ENCODE measurements at regions not wholly inside any gene's neighbourhood (a gene's known extent, or its start where the extent isn't known, plus 50 kb on each side); places are given as distances from the start of the nearest gene placed in this dataset.
"Not testable (repeated sequence)": the region's sequence is repeated elsewhere in the genome, so short reads cannot be mapped to it uniquely, and the experiment has no call there.

GRCh38 chr12:60602601-60603000, 1006.8 kb downstream of the SLC16A7 start:
- H3K9me3 ChIP-seq (replicated peaks), result no peaks in the 10 kb centered on the region
- no peak for DNase-seq
- no peak overlapping the region for H3K27ac ChIP-seq
- H3K4me3 ChIP-seq, result no peak overlapping the region
- H3K4me1 ChIP-seq, result no peaks in the 10 kb centered on the region
- no peaks in the 10 kb centered on the region for H3K36me3 ChIP-seq
- no peaks in the 10 kb centered on the region for H3K27me3 ChIP-seq

GRCh38 chr12:60603475-60603874, 1007.6 kb downstream of the SLC16A7 start:
- H3K36me3 ChIP-seq; H3K4me3 ChIP-seq; H3K9me3 ChIP-seq (replicated peaks); H3K4me1 ChIP-seq; DNase-seq; H3K27ac ChIP-seq; H3K27me3 ChIP-seq: not testable (repeated sequence)

GRCh38 chr12:60616400-60616799, 1020.6 kb downstream of the SLC16A7 start:
- no peak overlapping the region for H3K4me3 ChIP-seq
- H3K4me1 ChIP-seq, result no peaks in the 10 kb centered on the region
- no peaks in the 10 kb centered on the region for H3K9me3 ChIP-seq (replicated peaks)
- no peak overlapping the region for H3K27ac ChIP-seq
- no peak for DNase-seq
- H3K36me3 ChIP-seq, result no peaks in the 10 kb centered on the region
- no peaks in the 10 kb centered on the region for H3K27me3 ChIP-seq

- Histone ChIP-seq H3K27ac (no peak overlapping the region), H3K27me3 (no peaks in the 10 kb centered on the region), H3K4me1 (no peaks in the 10 kb centered on the region), H3K4me3 (no peak overlapping the region), H3K36me3 (no peaks in the 10 kb centered on the region), H3K9me3 (replicated peaks) (no peaks in the 10 kb centered on the region)
- no peak for DNase-seq
These were observed 1035.0 kb downstream of the SLC16A7 start for GRCh38 chr12:60630796-60631195.

GRCh38 chr12:60644076-60644475, 1048.2 kb downstream of the SLC16A7 start:
- no peaks in the 10 kb centered on the region for H3K27me3 ChIP-seq
- no peak overlapping the region for H3K4me3 ChIP-seq
- H3K4me1 ChIP-seq, result no peaks in the 10 kb centered on the region
- DNase-seq, result peak in 1 of 2 experiments; percentile 3
- H3K36me3 ChIP-seq, result no peaks in the 10 kb centered on the region
- H3K27ac ChIP-seq, result no peak overlapping the region
- no peaks in the 10 kb centered on the region for H3K9me3 ChIP-seq (replicated peaks)

GRCh38 chr12:60666895-60667294, 1071.1 kb downstream of the SLC16A7 start:
- Histone ChIP-seq H3K4me1 (no peaks in the 10 kb centered on the region), H3K27me3 (no peaks in the 10 kb centered on the region), H3K9me3 (replicated peaks) (no peaks in the 10 kb centered on the region), H3K27ac (no peak overlapping the region), H3K4me3 (no peak overlapping the region), H3K36me3 (no peaks in the 10 kb centered on the region)
- DNase-seq, result no peak

- no peak overlapping the region for H3K4me3 ChIP-seq
- DNase-seq, result peak in 1 of 2 experiments; percentile 16
- no peak overlapping the region for H3K27ac ChIP-seq
- no peaks in the 10 kb centered on the region for H3K9me3 ChIP-seq (replicated peaks)
- H3K36me3 ChIP-seq, result no peaks in the 10 kb centered on the region
- no peaks in the 10 kb centered on the region for H3K27me3 ChIP-seq
- no peaks in the 10 kb centered on the region for H3K4me1 ChIP-seq
These were observed 1077.1 kb downstream of the SLC16A7 start for GRCh38 chr12:60672949-60673348.

- H3K4me1 ChIP-seq, result no peaks in the 10 kb centered on the region
- no peak overlapping the region for H3K4me3 ChIP-seq
- H3K9me3 ChIP-seq (replicated peaks), result no peaks in the 10 kb centered on the region
- no peak overlapping the region for H3K27ac ChIP-seq
- no peaks in the 10 kb centered on the region for H3K27me3 ChIP-seq
- H3K36me3 ChIP-seq, result no peaks in the 10 kb centered on the region
- DNase-seq, result no peak
These were observed 1089.3 kb downstream of the SLC16A7 start for GRCh38 chr12:60684988-60685655.

GRCh38 chr12:60689137-60689536, 1093.3 kb downstream of the SLC16A7 start:
- Histone ChIP-seq H3K27ac (no peak overlapping the region), H3K9me3 (replicated peaks) (no peaks in the 10 kb centered on the region), H3K36me3 (no peaks in the 10 kb centered on the region), H3K4me1 (no peaks in the 10 kb centered on the region), H3K4me3 (no peak overlapping the region), H3K27me3 (no peaks in the 10 kb centered on the region)
- DNase-seq, result peak; percentile 6 to 43

DNA sequence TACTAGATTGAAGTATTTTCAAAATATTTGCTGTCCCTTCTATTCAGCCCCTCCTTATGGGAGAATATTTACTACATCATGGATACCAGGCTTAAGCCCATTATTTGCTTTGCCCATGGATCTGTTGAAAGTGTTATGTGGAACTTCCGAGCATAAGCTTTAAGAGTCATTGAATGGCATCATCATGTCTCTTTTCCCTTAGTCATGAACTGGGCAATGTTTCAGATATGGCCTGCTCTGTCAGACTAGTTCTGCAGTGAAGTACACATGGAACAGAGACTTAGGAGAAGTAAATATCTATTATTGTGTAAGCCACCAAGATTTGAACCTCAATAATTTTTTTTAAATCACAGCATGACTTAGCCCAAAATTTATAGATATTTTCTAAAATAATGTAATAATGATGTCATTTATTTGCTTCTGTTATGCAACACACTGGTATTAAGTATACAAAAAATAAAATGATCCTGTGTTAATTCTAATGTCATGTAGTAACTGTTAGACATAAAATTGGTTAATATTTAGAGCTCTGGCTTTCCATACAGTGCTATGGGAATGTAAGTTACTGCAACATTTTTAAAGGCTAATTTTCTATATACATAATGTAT, 1097.3 kb downstream of the SLC16A7 start:
- H3K27me3 ChIP-seq, result no peaks in the 10 kb centered on the region
- no peak overlapping the region for H3K27ac ChIP-seq
- DNase-seq, result no peak
- no peaks in the 10 kb centered on the region for H3K9me3 ChIP-seq (replicated peaks)
- H3K36me3 ChIP-seq, result no peaks in the 10 kb centered on the region
- no peaks in the 10 kb centered on the region for H3K4me1 ChIP-seq
- no peak overlapping the region for H3K4me3 ChIP-seq

GRCh38 chr12:60704171-60704914, 1108.5 kb downstream of the SLC16A7 start:
- no peaks in the 10 kb centered on the region for H3K36me3 ChIP-seq
- no peaks in the 10 kb centered on the region for H3K4me1 ChIP-seq
- H3K4me3 ChIP-seq, result no peak overlapping the region
- no peaks in the 10 kb centered on the region for H3K27me3 ChIP-seq
- H3K9me3 ChIP-seq (replicated peaks), result no peaks in the 10 kb centered on the region
- no peak overlapping the region for H3K27ac ChIP-seq
- DNase-seq, result no peak

DNA sequence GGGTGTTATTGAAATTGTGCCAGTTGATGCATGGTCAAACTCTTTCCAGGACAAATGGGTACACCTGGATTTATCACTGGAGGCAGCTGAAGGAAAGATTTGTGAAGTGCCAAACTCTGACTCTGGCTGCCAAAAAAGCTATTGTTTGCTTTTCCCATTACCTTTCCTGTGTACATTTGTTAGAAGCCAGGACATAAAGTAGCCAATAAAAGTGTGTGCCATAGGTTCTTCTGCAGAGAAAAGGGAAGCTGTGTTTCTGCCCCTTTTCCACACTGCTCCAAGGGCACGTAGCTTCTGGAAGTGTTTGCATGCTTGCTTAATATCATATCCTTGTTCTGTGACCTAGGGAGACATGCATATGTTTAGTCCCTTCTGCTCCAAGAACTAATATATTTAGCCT, 1114.4 kb downstream of the SLC16A7 start:
- Histone ChIP-seq H3K27ac (no peak overlapping the region), H3K4me1 (no peaks in the 10 kb centered on the region), H3K36me3 (no peaks in the 10 kb centered on the region), H3K27me3 (no peaks in the 10 kb centered on the region), H3K4me3 (no peak overlapping the region), H3K9me3 (replicated peaks) (no peaks in the 10 kb centered on the region)
- DNase-seq, result no peak

- DNase-seq, result no peak
- Histone ChIP-seq H3K9me3 (replicated peaks) (no peaks in the 10 kb centered on the region), H3K27ac (no peak overlapping the region), H3K4me1 (no peaks in the 10 kb centered on the region), H3K27me3 (no peaks in the 10 kb centered on the region), H3K36me3 (no peaks in the 10 kb centered on the region), H3K4me3 (no peak overlapping the region)
These were observed 1118.5 kb downstream of the SLC16A7 start for GRCh38 chr12:60714141-60714900.

GRCh38 chr12:60724475-60724874, 1128.6 kb downstream of the SLC16A7 start:
- no peak overlapping the region for H3K27ac ChIP-seq

DNA sequence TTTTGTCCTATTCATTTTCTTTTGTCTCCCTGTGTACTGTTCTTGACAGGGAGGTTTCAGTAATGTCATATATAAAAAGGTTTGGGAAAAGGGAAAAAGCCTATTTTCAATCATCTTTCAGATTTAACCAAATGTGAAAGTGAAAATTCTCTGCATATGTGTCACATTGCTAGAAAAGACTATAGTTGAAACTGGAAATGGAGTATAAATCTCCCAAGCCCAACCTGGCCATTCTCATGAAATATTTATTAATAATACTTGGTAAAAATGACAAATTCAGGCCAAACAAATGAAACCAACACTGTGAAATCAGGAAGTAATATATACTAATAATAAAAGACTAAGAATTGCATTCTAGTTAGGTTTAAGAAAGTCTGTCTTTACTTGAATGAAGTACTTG, 1129.2 kb downstream of the SLC16A7 start:
- H3K27ac ChIP-seq, result no peak overlapping the region
- no peak for DNase-seq

More at GRCh38 chr12:60724475-60724874, 1128.6 kb downstream of the SLC16A7 start:
- Histone ChIP-seq H3K9me3 (replicated peaks) (no peaks in the 10 kb centered on the region), H3K27me3 (no peaks in the 10 kb centered on the region), H3K4me3 (no peak overlapping the region), H3K36me3 (no peaks in the 10 kb centered on the region), H3K4me1 (no peaks in the 10 kb centered on the region)
- DNase-seq, result no peak

More for the DNA sequence above, 1129.2 kb downstream of the SLC16A7 start:
- no peaks in the 10 kb centered on the region for H3K9me3 ChIP-seq (replicated peaks)
- H3K27me3 ChIP-seq, result no peaks in the 10 kb centered on the region
- no peaks in the 10 kb centered on the region for H3K4me1 ChIP-seq
- no peak overlapping the region for H3K4me3 ChIP-seq
- no peaks in the 10 kb centered on the region for H3K36me3 ChIP-seq
